SJCRH30 (cell line): ENCODE measurements at regions not wholly inside any gene's neighbourhood (a gene's known extent, or its start where the extent isn't known, plus 50 kb on each side); places are given as distances from the start of the nearest gene placed in this dataset.

Experiments used
- DNase-seq, 2 experiments: peaks; one replicate each; pipeline ENCODE4 v3.0.0-alpha.2; 2015 to 2020
- H3K27ac ChIP-seq: fragments of 250-450 bp; sonication (Bioruptor Pico); 2 replicates; pipeline ENCODE4 v1.5.1; 2020; ENCODE audit warnings: mild to moderate bottlenecking, moderate library complexity
- H3K27me3 ChIP-seq: fragments of 250-450 bp; sonication (Bioruptor Pico); 2 replicates; pipeline ENCODE4 v1.5.1; 2020; ENCODE audit warnings: mild to moderate bottlenecking, moderate library complexity
- H3K36me3 ChIP-seq: fragments of 250-450 bp; sonication (Bioruptor Pico); 2 replicates; pipeline ENCODE4 v1.5.1; 2020; ENCODE audit warnings: mild to moderate bottlenecking, moderate library complexity
- H3K4me1 ChIP-seq: fragments of 250-450 bp; sonication (Bioruptor Pico); 2 replicates; pipeline ENCODE4 v1.5.1; 2020; ENCODE audit warnings: mild to moderate bottlenecking, moderate library complexity
- H3K4me3 ChIP-seq: fragments of 250-450 bp; sonication (Bioruptor Pico); 2 replicates; pipeline ENCODE4 v1.5.1; 2020; ENCODE audit warnings: mild to moderate bottlenecking, moderate library complexity
- H3K9me3 ChIP-seq: fragments of 250-450 bp; sonication (Bioruptor Pico); replicated peaks from 2 replicates; pipeline ENCODE4 v1.5.1; 2020; ENCODE audit warnings: mild to moderate bottlenecking, moderate library complexity

DNA sequence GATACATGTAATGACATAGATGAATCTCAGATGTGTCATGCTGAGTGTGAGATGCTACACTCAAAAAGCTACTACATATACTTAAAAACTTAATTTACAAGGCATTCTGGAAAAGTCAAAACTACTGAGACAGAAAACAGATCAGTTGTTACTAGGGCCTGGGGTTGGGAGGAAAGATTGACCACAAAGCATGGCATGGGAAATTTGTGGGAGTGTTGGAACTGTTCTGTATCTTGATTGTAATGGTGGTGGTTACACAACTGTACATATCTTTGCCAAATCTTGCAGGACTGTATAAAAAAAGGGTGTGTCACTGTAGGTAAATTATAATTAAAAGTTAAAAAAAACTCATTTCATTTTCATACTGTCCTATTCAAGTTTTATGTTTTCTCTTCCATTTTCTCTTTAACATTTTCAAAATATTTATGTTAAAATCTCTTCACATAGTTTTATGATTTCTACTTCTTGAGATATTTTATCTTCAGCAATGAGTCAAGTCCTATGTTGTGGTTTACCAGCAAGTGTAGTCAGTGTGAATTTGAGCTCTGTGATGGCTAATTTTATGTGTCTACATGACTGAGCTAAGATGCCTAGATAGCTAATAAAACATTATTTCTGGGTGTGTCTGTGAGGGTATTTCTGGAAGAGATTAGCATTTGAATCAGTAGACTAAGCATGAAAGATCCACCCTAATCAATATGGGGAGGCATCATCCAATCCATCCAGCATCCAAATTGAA, 58.6 kb upstream of the VRK2 start:
- no peak overlapping the region for H3K4me3 ChIP-seq
- no peak overlapping the region for H3K27ac ChIP-seq
- H3K27me3 ChIP-seq = no peaks in the 10 kb centered on the region
- no peaks in the 10 kb centered on the region for H3K36me3 ChIP-seq
- H3K9me3 ChIP-seq = no peaks in the 10 kb centered on the region
- DNase-seq = no peak
- no peaks in the 10 kb centered on the region for H3K4me1 ChIP-seq

DNA sequence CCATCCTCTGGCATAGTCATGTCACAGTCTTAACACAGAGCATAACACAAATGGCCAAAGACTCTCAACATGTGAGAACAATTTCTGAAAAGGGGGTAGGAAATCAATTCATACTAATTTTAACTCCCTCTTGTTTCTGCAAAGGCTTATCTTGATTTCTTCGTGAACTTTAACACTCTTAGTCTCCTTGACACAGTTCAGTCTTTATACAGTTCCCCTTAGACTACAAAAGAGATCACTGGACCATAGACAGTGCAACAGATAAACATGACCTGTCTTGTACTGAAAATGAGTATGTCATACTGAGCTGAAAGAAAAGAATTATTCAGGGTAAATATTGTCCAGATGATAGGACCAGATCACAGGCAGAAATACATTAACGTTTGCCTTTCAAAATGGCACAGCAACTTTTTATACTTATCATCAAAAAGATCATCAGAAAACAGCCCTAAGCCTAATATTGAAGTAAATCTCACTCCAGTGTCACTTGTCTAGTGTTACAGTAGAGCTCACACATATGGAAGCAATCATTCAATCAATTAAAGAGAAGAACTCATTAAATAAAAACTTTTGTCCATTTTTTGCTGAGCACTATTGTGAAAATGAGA, 56.4 kb upstream of the VRK2 start:
- no peaks in the 10 kb centered on the region for H3K36me3 ChIP-seq
- no peaks in the 10 kb centered on the region for H3K9me3 ChIP-seq
- no peak overlapping the region for H3K4me3 ChIP-seq
- H3K4me1 ChIP-seq = no peaks in the 10 kb centered on the region
- no peaks in the 10 kb centered on the region for H3K27me3 ChIP-seq
- no peak overlapping the region for H3K27ac ChIP-seq
- no peak for DNase-seq
